Adrenal gland (tissue), 5 donors: ENCODE measurements at regions not wholly inside any gene's neighbourhood (a gene's known extent, or its start where the extent isn't known, plus 50 kb on each side); places are given as distances from the start of the nearest gene placed in this dataset.

Experiments
- CTCF ChIP-seq, 6 experiments: fragments of 450-650 bp in 4 of 6; fragments of 200-600 bp in 2 of 6; sonication (generic) in 1 of 6; IDR thresholded peaks; 1 replicate in 5 of 6; 2 replicates in 1 of 6; pipeline versions ENCODE4 v1.5.1 to v1.8.0; 2016 to 2021; ENCODE audit warnings: antibody characterized with exemption in 6 of 6, mild to moderate bottlenecking in 2 of 6, moderate library complexity in 1 of 6
- POLR2A ChIP-seq, 2 donors: fragments of 450-650 bp; IDR thresholded peaks; one replicate each; pipeline ENCODE4 v1.6.1; 2017; ENCODE audit warnings: antibody characterized with exemption in 2 of 2, mild to moderate bottlenecking in 2 of 2, moderate library complexity in 1 of 2
- donor health status: DM: no; HTN: no; CAD: no.

GRCh38 chr2:238763471-238763995, 84.4 kb upstream of the TWIST2 start:
- TF ChIP-seq CTCF (IDR thresholded peaks at IDR 0.05) (no peak), POLR2A (IDR thresholded peaks at IDR 0.05) (no peak)
